ENCODE measurements at regions not wholly inside any gene's neighbourhood (a gene's known extent, or its start where the extent isn't known, plus 50 kb on each side); places are given as distances from the start of the nearest gene placed in this dataset.
"Not testable (repeated sequence)": the region's sequence is repeated elsewhere in the genome, so short reads cannot be mapped to it uniquely, and the experiment has no call there.

DNA sequence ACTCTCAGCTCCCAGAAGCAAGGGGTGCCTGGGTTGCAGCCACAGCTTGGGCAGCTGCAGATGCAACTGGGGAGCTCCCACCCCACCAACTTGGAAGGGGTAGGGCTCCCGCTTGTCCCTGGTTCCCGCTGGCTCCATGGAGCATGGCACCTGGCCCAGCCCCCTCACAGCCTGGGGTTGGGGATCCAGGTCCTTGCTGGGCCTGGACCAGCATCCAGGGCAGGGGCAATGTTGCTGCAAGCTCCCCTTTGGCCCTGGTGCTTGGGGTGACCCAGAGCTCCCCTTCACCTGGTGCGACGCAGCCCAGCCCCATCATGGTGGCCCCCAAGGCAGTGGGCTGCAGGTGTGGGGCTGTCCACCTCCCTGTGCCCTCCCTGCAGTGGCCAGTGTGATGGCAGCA is 99.6 kb upstream of the FRMD4B start:
- H3K9ac ChIP-seq (ENCODE audit: insufficient read length): no peak overlapping the region
- H3K9me3 ChIP-seq (ENCODE audit: low read depth, low read length): no peaks in the 10 kb centered on the region
- TF ChIP-seq FOXP2 (optimal IDR thresholded peaks at IDR 0.05; ENCODE audit: control extremely low read depth, extremely low read length, insufficient read depth) (no peak), EZH2 (IDR thresholded peaks at IDR 0.05) (no peak), POLR2AphosphoS5 (IDR thresholded peaks at IDR 0.05; ENCODE audit: borderline replicate concordance, low read depth, low read length) (no peak)
- H3K27ac ChIP-seq: no peak overlapping the region
- DNase-seq (ENCODE audit: low read depth, low spot score): no peak
- H3K36me3 ChIP-seq (ENCODE audit: insufficient read depth, low read length): no peaks in the 10 kb centered on the region
- no peak overlapping the region for H3K4me3 ChIP-seq

DNA sequence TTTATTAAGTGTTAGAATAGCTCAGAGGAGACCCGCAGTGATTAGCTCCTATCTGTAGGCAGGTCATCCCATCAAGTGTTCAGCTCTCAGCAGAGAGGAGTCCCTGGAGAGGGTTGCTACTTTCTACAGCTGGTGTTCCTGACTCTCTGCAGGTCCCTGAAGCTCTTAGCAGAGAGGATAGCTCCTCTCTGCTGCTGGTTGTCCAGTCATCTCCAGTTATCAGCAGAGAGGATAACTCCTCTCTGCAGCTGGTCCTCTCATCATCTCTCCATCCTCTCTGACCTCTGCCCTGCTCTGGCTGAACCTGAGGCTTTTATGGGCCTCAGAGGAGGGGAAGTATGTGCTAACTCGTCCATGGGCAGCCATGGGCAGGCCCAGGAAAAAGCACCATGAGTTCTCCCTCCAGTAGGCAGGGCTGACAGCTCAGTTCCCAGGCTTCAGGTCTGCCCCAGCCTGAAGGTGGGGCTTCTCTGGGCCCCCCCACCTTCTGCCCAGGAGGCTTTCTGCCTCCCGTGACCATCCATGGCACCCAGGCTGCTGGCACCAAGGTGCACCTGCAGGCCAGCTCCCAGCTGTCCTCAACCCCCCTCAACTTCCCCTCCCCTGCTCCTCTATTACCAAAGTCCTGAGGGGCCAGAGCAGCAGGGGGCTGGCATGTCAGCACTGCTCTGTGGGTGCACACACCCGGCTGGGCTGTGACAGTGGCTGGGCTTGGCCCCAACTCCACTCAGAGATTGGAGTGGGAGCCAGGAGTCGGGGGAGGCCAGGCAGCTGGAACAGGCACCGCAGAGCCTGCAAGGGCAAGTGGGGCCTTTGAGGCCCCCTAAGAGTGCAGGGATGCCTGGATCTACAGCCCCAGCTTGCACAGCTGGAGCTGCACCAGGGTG is 98.9 kb upstream of the FRMD4B start:
- no peaks in the 10 kb centered on the region for H3K36me3 ChIP-seq (ENCODE audit: insufficient read depth, low read length)
- H3K27ac ChIP-seq: no peak overlapping the region
- H3K9me3 ChIP-seq (ENCODE audit: low read depth, low read length): no peaks in the 10 kb centered on the region
- H3K4me3 ChIP-seq: no peak overlapping the region
- DNase-seq (ENCODE audit: low read depth, low spot score): no peak
- H3K9ac ChIP-seq (ENCODE audit: insufficient read length): no peak overlapping the region
- TF ChIP-seq FOXP2 (optimal IDR thresholded peaks at IDR 0.05; ENCODE audit: control extremely low read depth, extremely low read length, insufficient read depth): no peak
- no peak for TF ChIP-seq EZH2 (IDR thresholded peaks at IDR 0.05)
- no peak for TF ChIP-seq POLR2AphosphoS5 (IDR thresholded peaks at IDR 0.05; ENCODE audit: borderline replicate concordance, low read depth, low read length)

DNA sequence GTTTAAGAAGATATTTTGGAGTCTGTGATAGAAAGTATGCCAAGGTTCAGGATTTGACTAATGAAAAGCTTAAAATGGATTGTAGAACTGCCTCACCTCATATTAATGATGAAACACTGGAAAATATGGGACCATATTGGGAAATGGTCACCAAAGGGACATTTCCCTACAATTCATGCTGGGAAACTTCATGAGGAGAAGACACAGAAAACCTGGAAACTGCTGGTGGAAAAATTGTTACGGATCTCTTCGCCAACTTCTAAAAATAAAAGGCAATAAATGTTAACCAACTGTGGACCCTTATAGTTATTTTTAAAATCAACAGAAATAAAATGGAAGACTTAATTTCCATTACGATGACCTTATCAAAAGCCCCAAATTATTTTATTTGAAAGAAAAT is 97.6 kb upstream of the FRMD4B start:
- Histone ChIP-seq H3K4me3 (no peak overlapping the region), H3K9me3 (ENCODE audit: low read depth, low read length) (no peaks in the 10 kb centered on the region), H3K9ac (ENCODE audit: insufficient read length) (no peak overlapping the region), H3K27ac (no peak overlapping the region), H3K36me3 (ENCODE audit: insufficient read depth, low read length) (no peaks in the 10 kb centered on the region)
- TF ChIP-seq POLR2AphosphoS5 (IDR thresholded peaks at IDR 0.05; ENCODE audit: borderline replicate concordance, low read depth, low read length) (no peak), EZH2 (IDR thresholded peaks at IDR 0.05) (no peak), FOXP2 (optimal IDR thresholded peaks at IDR 0.05; ENCODE audit: control extremely low read depth, extremely low read length, insufficient read depth) (no peak)
- no peak for DNase-seq (ENCODE audit: low read depth, low spot score)

DNA sequence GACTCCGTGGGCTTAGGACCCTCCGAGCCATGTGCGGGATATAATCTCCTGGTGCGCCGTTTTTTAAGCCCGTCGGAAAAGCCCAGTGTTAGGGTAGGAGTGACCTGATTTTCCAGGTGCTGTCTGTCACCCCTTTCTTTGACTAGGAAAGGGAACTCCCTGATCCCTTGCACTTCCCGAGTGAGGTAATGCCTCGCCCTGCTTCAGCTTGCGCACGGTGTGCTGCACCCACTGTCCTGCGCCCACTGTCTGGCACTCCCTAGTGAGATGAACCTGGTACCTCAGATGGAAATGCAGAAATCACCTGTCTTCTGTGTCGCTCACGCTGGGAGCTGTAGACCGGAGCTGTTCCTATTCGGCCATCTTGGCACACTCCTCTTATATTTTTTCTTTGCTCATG is 95.1 kb upstream of the FRMD4B start:
- H3K27ac ChIP-seq; H3K4me3 ChIP-seq; DNase-seq (ENCODE audit: low read depth, low spot score); H3K9me3 ChIP-seq (ENCODE audit: low read depth, low read length); H3K36me3 ChIP-seq (ENCODE audit: insufficient read depth, low read length); H3K9ac ChIP-seq (ENCODE audit: insufficient read length): not testable (repeated sequence)

DNA sequence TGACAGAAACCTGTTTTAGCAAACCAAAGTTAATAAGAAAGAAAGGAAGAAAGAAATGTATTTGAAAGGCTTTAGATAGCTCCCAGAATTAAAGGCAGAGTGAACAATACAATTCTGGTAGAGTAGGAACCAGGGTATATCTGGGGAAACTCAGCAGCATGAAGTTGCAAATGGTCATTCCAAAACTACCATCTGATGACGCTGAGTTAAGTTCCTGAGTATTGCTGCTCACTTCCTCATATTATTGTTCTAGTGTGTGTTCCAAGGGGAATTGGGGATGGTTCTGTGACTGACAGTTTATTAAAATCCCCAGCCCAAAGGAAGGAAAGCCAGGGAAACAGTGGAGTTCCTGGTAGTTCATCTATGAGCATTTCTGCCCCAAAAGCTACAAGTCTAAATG is 88.3 kb upstream of the FRMD4B start:
- TF ChIP-seq EZH2 (IDR thresholded peaks at IDR 0.05) (no peak), FOXP2 (optimal IDR thresholded peaks at IDR 0.05; ENCODE audit: control extremely low read depth, extremely low read length, insufficient read depth) (no peak), POLR2AphosphoS5 (IDR thresholded peaks at IDR 0.05; ENCODE audit: borderline replicate concordance, low read depth, low read length) (no peak)
- no peak overlapping the region for H3K9ac ChIP-seq (ENCODE audit: insufficient read length)

DNA sequence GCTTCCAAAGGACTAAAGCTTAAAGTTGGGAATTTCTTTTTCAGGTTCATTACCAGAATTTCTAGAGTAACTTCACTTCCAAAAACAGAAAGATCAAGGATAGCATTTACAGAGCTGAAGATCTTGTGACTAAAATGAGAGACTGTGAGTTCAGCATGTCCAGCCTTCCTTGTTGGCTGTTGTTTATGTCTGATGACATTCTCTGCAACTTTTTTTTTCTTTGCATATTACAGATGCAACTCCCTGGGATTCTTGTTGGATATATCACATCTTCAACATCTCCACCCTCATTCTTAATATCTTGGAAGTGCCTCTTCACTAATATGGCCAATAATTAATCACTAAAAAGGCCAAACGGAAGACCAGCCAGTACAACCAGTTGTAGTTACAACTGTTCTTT is 86.2 kb upstream of the FRMD4B start:
- Histone ChIP-seq H3K27ac (no peak overlapping the region), H3K4me3 (no peak overlapping the region), H3K9me3 (ENCODE audit: low read depth, low read length) (no peaks in the 10 kb centered on the region), H3K9ac (ENCODE audit: insufficient read length) (no peak overlapping the region), H3K36me3 (ENCODE audit: insufficient read depth, low read length) (no peaks in the 10 kb centered on the region)
- TF ChIP-seq EZH2 (IDR thresholded peaks at IDR 0.05): no peak
- TF ChIP-seq POLR2AphosphoS5 (IDR thresholded peaks at IDR 0.05; ENCODE audit: borderline replicate concordance, low read depth, low read length): no peak
- TF ChIP-seq FOXP2 (optimal IDR thresholded peaks at IDR 0.05; ENCODE audit: control extremely low read depth, extremely low read length, insufficient read depth): no peak
- DNase-seq (ENCODE audit: low read depth, low spot score): no peak

More for the DNA sequence above, 88.3 kb upstream of the FRMD4B start:
- Histone ChIP-seq H3K4me3 (no peak overlapping the region), H3K36me3 (ENCODE audit: insufficient read depth, low read length) (no peaks in the 10 kb centered on the region), H3K27ac (no peak overlapping the region), H3K9me3 (ENCODE audit: low read depth, low read length) (no peaks in the 10 kb centered on the region)
- no peak for DNase-seq (ENCODE audit: low read depth, low spot score)

DNA sequence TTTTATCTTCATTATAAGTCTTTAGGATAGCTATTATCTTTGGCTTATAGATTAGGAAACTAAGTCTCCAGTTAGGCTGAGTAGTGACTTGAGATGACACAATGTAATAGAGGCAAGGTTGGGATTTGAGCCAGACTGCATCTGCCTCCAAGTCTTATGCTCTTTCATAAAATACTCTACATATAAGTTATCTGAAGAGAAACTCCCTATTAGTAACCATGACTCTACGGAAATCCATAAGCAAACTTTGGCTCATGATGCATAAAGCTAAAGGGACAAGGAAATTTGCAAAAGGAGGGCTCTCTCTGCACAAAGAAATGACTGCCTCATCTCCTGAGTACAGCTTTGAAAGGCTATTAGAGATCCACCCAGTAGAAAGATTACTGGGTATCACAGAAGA is 77.6 kb upstream of the FRMD4B start:
- Histone ChIP-seq H3K4me3 (no peak overlapping the region), H3K36me3 (ENCODE audit: insufficient read depth, low read length) (no peaks in the 10 kb centered on the region), H3K27ac (no peak overlapping the region), H3K9ac (ENCODE audit: insufficient read length) (no peak overlapping the region), H3K9me3 (ENCODE audit: low read depth, low read length) (no peaks in the 10 kb centered on the region)
- TF ChIP-seq FOXP2 (optimal IDR thresholded peaks at IDR 0.05; ENCODE audit: control extremely low read depth, extremely low read length, insufficient read depth): no peak
- no peak for TF ChIP-seq POLR2AphosphoS5 (IDR thresholded peaks at IDR 0.05; ENCODE audit: borderline replicate concordance, low read depth, low read length)
- TF ChIP-seq EZH2 (IDR thresholded peaks at IDR 0.05): no peak
- no peak for DNase-seq (ENCODE audit: low read depth, low spot score)

DNA sequence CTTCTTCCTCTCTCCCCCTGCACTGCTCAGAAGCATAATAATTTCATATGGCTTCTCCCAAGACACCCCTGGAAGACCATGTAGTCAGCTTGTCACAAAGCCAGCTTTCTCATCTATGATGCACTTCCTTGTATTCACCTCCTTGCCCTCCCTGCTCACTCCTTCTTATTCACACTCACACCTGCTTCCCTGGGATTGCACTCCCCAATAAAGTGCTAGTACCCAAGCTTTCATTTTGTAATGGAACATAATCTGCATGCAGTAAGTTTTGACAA is 76.9 kb upstream of the FRMD4B start:
- Histone ChIP-seq H3K36me3 (ENCODE audit: insufficient read depth, low read length) (no peaks in the 10 kb centered on the region), H3K9ac (ENCODE audit: insufficient read length) (no peak overlapping the region), H3K9me3 (ENCODE audit: low read depth, low read length) (no peaks in the 10 kb centered on the region), H3K4me3 (no peak overlapping the region), H3K27ac (no peak overlapping the region)
- DNase-seq (ENCODE audit: low read depth, low spot score): no peak
- TF ChIP-seq EZH2 (IDR thresholded peaks at IDR 0.05) (no peak), POLR2AphosphoS5 (IDR thresholded peaks at IDR 0.05; ENCODE audit: borderline replicate concordance, low read depth, low read length) (no peak), FOXP2 (optimal IDR thresholded peaks at IDR 0.05; ENCODE audit: control extremely low read depth, extremely low read length, insufficient read depth) (no peak)

All from SK-N-MC (cell line).